HG03442 (cell line): ENCODE measurements at regions not wholly inside any gene's neighbourhood (a gene's known extent, or its start where the extent isn't known, plus 50 kb on each side); places are given as distances from the start of the nearest gene placed in this dataset.
"Not testable (repeated sequence)": the region's sequence is repeated elsewhere in the genome, so short reads cannot be mapped to it uniquely, and the experiment has no call there.

ENCODE experiments used
- ATAC-seq: cut with Tn5 transposase; IDR thresholded peaks from one replicate; pipeline ENCODE4 v1.9.1; 2021; ENCODE audit warnings: mild to moderate bottlenecking, moderate library complexity; ENCODE audit not compliant: unreplicated experiment

DNA sequence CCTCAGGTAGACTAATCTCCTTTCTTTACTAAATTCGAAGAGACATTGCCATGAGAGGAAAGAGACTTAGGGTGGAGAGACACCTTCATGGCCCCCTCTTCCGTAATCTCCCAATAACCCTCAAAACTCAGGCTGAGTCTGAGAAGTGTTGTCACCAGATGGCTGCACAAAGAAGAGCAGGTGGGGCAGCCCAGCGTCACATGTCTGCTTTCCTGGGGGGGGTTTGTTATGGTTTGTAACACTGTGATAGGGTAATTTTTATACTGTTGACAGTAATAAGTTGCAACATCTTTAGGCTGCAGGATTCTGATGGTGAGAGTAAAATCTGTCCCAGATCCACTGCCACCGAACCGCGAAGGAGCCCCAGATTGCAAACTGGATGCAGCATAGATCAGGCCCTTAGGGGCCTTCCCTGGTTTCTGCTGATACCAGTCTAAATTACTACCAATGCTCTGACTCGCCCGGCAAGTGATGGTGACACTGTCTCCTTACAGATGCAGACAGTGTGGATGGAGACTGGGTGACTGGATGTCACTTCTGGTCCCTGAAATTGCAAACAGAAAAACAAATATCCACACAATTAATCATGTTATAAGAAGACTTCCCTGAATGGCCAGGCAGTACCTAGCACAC, 595.1 kb downstream of the RPIA start:
- ATAC-seq = not testable (repeated sequence)

DNA sequence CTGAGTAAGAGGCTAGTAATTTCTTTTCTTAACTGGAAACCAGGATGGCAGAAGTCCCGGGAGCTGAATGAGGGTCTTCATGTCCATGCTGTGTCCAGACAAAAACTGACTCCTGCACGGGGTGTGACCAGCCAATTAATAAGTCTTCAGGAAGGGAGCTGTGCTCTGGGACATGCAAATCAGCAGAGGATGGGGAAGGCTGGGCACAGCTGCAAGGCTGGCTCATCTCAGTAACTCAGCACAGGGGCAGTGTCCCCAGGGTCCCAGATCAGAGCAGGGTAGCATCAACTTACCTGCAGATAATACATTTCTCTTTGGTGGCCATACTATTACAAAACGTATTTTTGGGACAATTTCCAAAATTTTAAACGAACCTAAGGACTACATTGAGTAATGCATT, 595.6 kb downstream of the RPIA start:
- not testable (repeated sequence) for ATAC-seq

DNA sequence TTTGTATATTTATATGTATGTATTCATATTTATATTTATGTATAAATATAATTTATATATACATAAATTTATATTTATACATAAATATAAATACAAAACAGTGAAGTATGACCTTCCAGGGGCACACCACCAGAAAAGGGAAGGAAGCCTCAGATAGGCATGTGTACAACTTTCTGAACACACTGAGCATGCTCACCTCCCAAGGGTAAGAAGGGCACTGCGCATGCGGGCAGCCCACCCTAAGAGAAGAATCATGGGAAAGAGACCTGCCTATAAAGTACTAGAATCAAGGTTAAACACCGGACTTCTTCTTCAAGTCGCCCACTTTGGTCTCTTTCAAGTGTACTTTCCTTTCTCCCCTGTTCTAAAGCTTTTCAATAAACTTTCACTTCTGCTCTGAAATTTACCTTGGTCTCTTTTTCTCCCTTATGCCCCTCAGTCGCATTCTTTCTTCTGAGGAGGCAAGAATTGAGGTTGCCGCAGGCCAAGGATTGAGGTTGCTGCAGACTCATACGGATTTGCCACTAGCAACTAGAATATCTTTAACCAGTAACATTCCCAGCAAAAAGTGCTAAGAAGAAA, 600.3 kb downstream of the RPIA start:
- peak; percentile 32 for ATAC-seq

DNA sequence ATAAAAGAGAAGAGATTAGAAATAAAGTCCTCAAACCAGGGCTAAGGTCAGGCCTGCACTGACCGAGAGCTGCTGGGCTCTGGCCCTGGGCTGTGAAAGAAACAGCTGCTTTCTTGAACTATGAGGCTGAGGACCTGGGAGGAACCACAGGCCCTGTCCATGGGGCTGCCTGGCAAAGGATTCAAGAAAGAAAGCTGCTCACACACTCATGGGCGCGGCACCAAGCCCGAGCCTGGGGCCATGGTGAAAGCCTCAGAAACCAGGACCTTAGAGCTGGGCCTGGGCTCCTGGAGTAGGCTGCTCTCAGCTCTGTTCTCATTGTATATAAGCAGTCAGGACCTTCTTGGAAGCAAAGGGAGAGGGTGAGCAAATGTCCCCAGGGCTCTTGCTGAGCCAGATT, 601.9 kb downstream of the RPIA start:
- ATAC-seq = not testable (repeated sequence)

DNA sequence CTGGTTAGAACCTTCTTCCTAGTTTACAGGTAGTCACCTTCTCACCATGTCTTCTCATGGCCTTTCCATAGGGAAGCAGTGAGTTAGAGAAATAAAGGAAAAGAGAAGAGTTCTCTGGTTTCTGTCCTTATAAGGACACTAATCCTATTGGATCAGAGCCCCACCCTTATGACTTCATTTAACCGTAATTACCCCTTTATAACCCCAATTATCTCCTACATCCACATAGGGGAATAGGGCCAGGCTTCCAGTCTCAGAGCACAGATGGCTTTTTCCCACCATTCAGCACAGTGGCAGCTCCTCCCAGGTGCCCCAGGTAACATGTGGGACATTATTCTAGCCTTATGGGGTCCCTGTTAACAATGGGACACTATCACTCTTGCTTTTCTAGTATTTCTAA, 602.9 kb downstream of the RPIA start:
- ATAC-seq = not testable (repeated sequence)

DNA sequence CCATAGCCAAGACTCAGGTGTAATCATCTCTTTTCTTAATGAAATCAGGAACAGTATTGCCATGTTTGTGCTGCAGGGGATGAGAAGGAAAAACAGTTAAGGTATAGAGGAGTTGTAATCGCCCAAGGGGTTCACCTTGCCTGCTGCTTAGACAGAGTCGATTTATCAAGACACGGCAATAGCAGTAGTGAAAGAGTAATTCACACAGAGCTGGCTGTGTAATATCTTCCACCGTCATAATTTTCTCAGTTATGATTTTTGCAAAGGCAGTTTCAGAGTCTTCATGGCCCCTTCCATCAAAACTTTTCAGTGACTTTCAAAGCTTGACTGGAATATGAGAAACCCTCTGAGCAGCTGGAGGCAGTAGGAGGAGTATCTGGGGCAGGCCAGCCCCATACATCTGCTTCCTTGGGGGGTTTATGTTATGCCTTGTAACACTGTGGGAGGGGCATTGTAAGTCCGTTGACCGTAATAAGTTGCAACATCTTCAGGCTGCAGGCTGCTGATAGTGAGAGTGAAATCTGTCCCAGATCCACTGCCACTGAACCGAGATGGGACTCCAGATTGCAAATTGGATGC, 605.4 kb downstream of the RPIA start:
- peak; percentile 28 for ATAC-seq

DNA sequence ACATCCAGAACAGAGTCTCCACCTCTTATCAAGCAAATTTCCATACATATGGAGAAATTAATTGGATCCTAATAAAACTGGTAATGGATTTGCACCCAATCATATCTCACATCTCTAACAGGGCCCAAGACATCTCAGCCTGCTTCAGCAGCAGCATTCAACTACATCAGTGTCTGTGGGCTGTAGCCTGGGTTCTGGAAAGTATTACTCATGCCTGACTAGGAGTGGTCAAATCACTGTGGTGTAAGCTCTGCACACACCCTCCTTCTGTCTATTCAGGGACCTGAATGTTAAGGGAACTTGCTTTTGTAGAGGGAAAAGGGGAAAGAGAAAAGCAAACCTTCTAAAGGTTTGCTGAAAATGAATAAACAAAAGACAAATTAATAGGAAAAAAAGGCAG, 607.7 kb downstream of the RPIA start:
- ATAC-seq = peak; percentile 89

DNA sequence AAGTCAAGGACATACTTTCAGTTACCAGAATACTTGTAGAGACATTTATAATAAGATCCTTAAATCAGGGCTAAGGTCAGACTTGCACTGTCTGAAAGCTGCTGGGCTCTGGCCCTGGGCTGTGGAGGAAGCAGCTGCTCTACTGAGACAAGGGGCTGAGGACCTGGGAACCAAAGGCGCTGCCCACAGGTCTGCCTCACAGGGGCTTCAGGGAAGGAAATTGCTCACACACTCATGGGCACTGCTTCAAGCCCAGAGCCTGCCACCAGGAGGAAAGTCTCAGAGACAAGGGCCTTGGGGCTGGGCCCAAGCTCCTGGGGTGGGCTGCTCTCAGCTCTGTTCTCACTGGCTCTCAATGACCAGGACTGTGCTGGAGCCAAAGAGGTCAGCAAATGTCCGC, 614.1 kb downstream of the RPIA start:
- not testable (repeated sequence) for ATAC-seq

DNA sequence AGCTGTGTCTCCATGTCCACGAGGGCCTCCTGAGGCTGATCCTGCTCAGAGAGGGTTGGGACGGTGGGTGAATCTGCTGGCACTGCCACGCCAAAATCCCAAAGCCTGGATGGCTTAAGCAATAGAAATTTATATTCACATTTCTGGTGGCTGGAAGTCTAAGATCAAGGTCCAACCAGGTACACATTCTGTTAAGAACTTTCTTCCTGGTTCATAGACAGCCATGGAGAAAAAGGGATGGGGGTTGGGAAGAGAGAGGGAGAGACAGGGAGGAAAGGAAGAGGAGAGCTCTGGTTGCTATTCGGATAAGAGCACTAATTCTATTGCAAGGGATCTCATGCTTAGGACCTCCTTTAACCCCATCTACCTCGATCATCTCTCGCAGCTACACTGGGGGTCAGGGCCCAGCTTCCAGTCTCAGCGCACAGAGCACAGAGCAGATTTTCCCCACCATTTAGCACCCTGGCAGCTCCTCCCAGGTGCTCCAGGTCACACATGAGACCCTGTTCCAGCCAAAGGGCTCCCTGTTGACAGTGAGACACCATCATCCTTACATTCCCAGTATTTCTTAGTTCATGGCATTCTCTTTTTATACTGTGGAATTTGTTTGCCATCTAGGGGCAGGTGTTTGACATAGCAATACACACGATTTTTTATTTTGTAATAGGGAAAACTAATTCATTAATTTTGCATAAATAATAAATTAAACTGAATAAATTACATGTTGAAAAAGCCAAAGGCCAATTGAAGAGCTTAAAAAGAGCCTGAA, 615.6 kb downstream of the RPIA start:
- not testable (repeated sequence) for ATAC-seq

DNA sequence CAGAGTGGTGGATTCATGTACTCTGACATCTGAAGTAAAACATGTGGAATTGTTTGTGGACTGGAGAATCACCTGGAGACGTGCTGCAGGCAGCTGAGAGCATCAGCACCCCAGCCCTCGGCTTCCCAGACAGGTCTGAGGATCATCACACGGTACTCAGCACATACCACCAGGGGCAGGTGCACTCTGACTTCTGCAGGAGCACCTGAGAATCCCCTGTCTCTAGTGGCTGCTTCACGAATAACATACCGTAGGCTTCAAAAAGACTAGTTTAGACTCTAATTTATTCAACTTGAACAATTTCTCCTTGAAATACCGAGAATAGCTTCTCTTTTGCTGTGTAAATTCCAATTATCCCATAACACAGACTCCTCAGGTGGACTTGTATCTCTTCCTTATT, 627.5 kb downstream of the RPIA start:
- not testable (repeated sequence) for ATAC-seq

DNA sequence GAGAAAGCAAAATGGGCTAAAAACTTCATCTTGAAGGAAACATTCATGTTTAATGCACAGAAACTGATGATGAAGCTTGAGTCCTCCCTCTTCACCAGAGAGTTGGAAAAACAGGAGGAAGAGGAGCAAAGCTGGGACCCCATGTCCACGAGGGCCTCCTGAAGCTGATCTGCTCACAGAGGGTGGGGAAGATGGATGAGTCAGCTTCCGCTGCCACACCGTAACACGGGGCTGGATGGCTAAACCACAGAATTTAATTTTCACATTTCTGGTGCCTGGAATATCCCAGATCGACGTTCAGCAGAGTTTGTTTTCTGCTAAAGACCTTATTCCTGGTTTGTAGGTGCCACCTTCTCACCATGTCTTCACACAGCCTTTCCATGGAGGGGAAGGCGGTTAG, 634.4 kb downstream of the RPIA start:
- ATAC-seq = not testable (repeated sequence)

DNA sequence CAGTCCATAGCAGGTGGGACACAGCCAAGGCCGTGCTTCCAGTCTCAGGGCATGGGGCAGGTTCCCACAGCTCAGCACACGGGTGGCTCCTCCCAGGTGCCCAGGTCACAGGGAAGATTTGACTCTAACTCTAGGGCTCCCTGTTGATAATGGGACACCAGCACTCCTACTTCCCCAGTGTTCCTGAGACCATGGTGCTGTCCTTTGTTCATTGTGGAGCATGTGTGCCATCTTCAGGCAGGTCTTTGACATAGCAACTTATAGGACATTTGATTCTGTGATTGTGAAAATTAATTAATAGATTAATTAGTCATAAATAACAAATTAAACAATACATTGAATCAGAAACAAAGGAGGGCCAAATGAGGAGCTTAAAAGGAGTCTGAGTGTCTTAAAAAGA, 635.0 kb downstream of the RPIA start:
- not testable (repeated sequence) for ATAC-seq

DNA sequence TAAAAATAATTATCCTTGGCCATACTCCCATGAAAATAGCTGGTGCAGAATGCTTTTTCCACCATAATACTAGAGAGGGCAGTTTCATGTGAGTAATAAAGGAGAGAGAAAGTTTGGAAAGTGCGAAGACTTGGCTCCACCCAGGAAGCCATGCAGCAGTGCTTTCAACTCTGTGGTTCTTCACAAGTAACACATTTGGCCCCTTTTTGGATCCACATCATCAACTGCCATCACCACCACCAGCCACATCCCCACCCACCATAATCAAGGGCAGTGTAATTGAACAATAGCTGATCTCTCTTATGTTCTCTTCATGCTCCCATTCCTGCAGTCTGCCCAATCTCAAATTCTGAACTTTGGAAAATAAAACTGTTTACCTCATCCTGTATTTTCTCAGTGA, 637.3 kb downstream of the RPIA start:
- not testable (repeated sequence) for ATAC-seq
